ENCODE measurements at regions not wholly inside any gene's neighbourhood (a gene's known extent, or its start where the extent isn't known, plus 50 kb on each side); places are given as distances from the start of the nearest gene placed in this dataset.

DNA sequence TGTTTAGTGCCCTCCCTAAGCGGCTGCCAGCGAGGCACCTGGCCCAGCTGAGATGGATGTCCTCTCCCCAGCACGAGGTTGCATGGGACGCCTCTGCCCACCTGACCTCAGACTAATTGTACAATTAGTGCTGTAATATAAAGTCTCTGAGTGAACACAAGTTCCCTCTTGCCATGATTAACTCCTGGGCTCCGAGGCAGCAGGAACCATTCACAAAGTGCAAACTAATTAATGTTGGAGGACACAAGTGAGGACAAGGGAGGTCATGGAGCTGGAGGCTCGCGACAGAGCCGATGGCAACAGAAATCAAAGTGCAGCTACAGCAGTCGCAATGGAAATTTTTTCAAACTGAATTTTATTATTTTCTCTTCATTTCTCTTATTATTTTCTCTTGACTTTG, 156.6 kb upstream of the ADARB2 start:
- no peaks in the 10 kb centered on the region for H3K27me3 ChIP-seq
- peaks cover 10% of the 10 kb centered on the region for H3K4me1 Mint-ChIP-seq
- H3K36me3 Mint-ChIP-seq: no peaks in the 10 kb centered on the region
- TF ChIP-seq, protein P1, sequence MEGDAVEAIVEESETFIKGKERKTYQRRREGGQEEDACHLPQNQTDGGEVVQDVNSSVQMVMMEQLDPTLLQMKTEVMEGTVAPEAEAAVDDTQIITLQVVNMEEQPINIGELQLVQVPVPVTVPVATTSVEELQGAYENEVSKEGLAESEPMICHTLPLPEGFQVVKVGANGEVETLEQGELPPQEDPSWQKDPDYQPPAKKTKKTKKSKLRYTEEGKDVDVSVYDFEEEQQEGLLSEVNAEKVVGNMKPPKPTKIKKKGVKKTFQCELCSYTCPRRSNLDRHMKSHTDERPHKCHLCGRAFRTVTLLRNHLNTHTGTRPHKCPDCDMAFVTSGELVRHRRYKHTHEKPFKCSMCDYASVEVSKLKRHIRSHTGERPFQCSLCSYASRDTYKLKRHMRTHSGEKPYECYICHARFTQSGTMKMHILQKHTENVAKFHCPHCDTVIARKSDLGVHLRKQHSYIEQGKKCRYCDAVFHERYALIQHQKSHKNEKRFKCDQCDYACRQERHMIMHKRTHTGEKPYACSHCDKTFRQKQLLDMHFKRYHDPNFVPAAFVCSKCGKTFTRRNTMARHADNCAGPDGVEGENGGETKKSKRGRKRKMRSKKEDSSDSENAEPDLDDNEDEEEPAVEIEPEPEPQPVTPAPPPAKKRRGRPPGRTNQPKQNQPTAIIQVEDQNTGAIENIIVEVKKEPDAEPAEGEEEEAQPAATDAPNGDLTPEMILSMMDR (IDR thresholded peaks at IDR 0.05): no peak
- no peak for TF ChIP-seq EZH2 (IDR thresholded peaks at IDR 0.05)
- TF ChIP-seq EZH2phosphoT487 (IDR thresholded peaks at IDR 0.05): no peak
- H3K4me2 ChIP-seq: no peak overlapping the region
- peak overlapping the region; percentile 11 for H3K27ac Mint-ChIP-seq
- no peak overlapping the region for H3K9ac ChIP-seq
- no peaks in the 10 kb centered on the region for H4K20me1 ChIP-seq (ENCODE audit: low read depth)
- peaks cover 5% of the 10 kb centered on the region for H3K4me1 ChIP-seq
- no peak overlapping the region for H3K4me3 ChIP-seq
- no peak overlapping the region for H2AFZ ChIP-seq (replicated peaks)
- no peaks in the 10 kb centered on the region for H3K9me3 Mint-ChIP-seq
- no peaks in the 10 kb centered on the region for H3K79me2 ChIP-seq (ENCODE audit: low read depth)
- H3F3A ChIP-seq (ENCODE audit: low read depth): no peaks in the 10 kb centered on the region
- no peak for DNase-seq (ENCODE audit: low spot score)
- H3K4me3 Mint-ChIP-seq: no peak overlapping the region
- no peaks in the 10 kb centered on the region for H3K36me3 ChIP-seq
- H3K9me3 ChIP-seq (ENCODE audit: low read depth): no peaks in the 10 kb centered on the region
- no peak overlapping the region for H3K27ac ChIP-seq
- peaks cover 3% of the 10 kb centered on the region for H3K27me3 Mint-ChIP-seq (ENCODE audit: insufficient read depth, low read depth)

DNA sequence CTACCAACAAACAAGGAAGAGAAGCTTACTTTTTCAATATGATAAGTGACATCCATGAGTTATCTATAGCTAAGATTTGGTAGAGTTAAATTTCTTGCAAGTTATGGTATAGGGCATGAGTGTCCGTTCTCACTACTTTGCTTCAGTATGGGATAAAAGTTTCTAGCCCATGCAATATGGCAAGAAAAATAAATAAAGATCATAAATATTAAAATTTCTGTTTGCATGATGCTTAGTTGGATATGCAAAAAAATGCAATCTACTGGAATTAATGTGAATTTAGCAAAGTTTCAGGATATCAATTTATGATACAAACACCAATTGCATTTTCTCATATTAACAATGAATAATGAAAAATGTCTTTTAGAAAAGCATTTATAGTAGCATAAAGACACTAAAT, 148.7 kb upstream of the ADARB2 start:
- no peak for DNase-seq (ENCODE audit: low spot score)
- Histone ChIP-seq H4K20me1 (ENCODE audit: low read depth) (no peaks in the 10 kb centered on the region), H3K27ac (no peak overlapping the region), H3K27me3 (no peaks in the 10 kb centered on the region), H3K9me3 (ENCODE audit: low read depth) (peaks cover 13% of the 10 kb centered on the region), H3K4me1 (no peaks in the 10 kb centered on the region), H2AFZ (replicated peaks) (no peak overlapping the region), H3K79me2 (ENCODE audit: low read depth) (no peaks in the 10 kb centered on the region), H3K9ac (no peak overlapping the region), H3K4me3 (no peak overlapping the region), H3F3A (ENCODE audit: low read depth) (no peaks in the 10 kb centered on the region), H3K36me3 (no peaks in the 10 kb centered on the region), H3K4me2 (no peak overlapping the region)
- Mint-ChIP-seq H3K36me3 (no peaks in the 10 kb centered on the region), H3K4me3 (no peak overlapping the region), H3K27me3 (ENCODE audit: insufficient read depth, low read depth) (no peaks in the 10 kb centered on the region), H3K27ac (no peak overlapping the region), H3K9me3 (peaks cover 15% of the 10 kb centered on the region), H3K4me1 (peaks cover 9% of the 10 kb centered on the region)
- TF ChIP-seq, protein P1 (IDR thresholded peaks at IDR 0.05): no peak
- no peak for TF ChIP-seq EZH2phosphoT487 (IDR thresholded peaks at IDR 0.05)

DNA sequence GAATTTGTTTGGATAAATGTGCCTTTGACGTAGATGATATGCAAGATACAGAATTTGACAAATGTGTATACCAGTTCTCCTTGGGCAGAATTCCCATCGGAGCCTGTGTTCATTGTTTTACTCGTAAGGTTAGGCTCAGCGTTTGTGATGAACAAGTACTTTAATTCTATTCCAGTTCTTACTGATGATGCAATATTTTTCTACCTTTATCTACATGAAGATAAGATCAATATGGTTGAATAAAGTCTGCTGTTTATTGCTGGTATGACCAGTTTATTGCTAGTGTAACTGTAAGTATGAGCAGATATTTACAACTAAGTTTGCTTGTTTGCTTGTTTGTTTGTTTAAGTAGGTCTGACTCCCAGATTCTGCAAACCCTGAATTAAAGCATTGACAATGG, 145.4 kb upstream of the ADARB2 start:
- Mint-ChIP-seq H3K4me3 (no peak overlapping the region), H3K36me3 (no peaks in the 10 kb centered on the region), H3K27ac (no peak overlapping the region), H3K9me3 (peaks cover 12% of the 10 kb centered on the region), H3K27me3 (ENCODE audit: insufficient read depth, low read depth) (no peaks in the 10 kb centered on the region), H3K4me1 (peaks cover 9% of the 10 kb centered on the region)
- Histone ChIP-seq H2AFZ (replicated peaks) (no peak overlapping the region), H3K27me3 (no peaks in the 10 kb centered on the region), H3K4me3 (no peak overlapping the region), H3K36me3 (no peaks in the 10 kb centered on the region), H3K27ac (no peak overlapping the region), H3K4me1 (no peaks in the 10 kb centered on the region), H3K79me2 (ENCODE audit: low read depth) (no peaks in the 10 kb centered on the region), H3F3A (ENCODE audit: low read depth) (no peaks in the 10 kb centered on the region), H3K9me3 (ENCODE audit: low read depth) (peaks cover 13% of the 10 kb centered on the region), H3K4me2 (no peak overlapping the region), H4K20me1 (ENCODE audit: low read depth) (no peaks in the 10 kb centered on the region), H3K9ac (no peak overlapping the region)
- TF ChIP-seq EZH2 (IDR thresholded peaks at IDR 0.05) (no peak), EZH2phosphoT487 (IDR thresholded peaks at IDR 0.05) (no peak)
- TF ChIP-seq, protein P1 (IDR thresholded peaks at IDR 0.05): no peak
- DNase-seq (ENCODE audit: low spot score): no peak

DNA sequence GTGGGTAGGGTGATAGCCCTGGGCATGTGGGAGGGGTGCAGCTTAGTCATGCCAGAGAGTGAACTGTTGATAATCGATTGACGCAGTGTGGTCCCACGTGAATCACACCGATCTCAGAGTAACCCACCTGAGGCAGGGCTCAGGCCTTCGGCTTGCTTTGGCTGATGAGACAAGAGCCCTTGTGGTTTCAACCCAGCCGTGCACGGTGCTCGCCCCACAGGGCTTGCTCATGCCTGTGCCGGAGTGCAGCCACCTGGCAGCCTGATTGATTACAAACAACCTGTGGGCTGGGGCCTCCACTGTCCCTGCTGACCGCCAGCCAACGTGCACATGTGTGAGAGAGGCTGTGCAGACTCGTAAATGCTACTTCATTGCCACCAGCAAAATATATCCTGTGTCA, 144.9 kb upstream of the ADARB2 start:
- peaks cover under 1% of the 10 kb centered on the region for H3K27me3 Mint-ChIP-seq (ENCODE audit: insufficient read depth, low read depth)
- Histone ChIP-seq H3K9me3 (ENCODE audit: low read depth) (peaks cover 13% of the 10 kb centered on the region), H3K4me1 (no peaks in the 10 kb centered on the region), H4K20me1 (ENCODE audit: low read depth) (no peaks in the 10 kb centered on the region), H3F3A (ENCODE audit: low read depth) (no peaks in the 10 kb centered on the region), H3K27ac (no peak overlapping the region), H3K36me3 (no peaks in the 10 kb centered on the region), H3K79me2 (ENCODE audit: low read depth) (no peaks in the 10 kb centered on the region), H3K27me3 (no peaks in the 10 kb centered on the region), H2AFZ (replicated peaks) (no peak overlapping the region), H3K4me2 (no peak overlapping the region), H3K9ac (no peak overlapping the region), H3K4me3 (no peak overlapping the region)
- no peak overlapping the region for H3K27ac Mint-ChIP-seq
- no peak overlapping the region for H3K4me3 Mint-ChIP-seq
- DNase-seq (ENCODE audit: low spot score): no peak
- TF ChIP-seq EZH2 (IDR thresholded peaks at IDR 0.05): no peak
- TF ChIP-seq EZH2phosphoT487 (IDR thresholded peaks at IDR 0.05): no peak
- TF ChIP-seq, protein P1 (IDR thresholded peaks at IDR 0.05): no peak
- peaks cover 12% of the 10 kb centered on the region for H3K9me3 Mint-ChIP-seq
- no peaks in the 10 kb centered on the region for H3K36me3 Mint-ChIP-seq
- peaks cover 9% of the 10 kb centered on the region for H3K4me1 Mint-ChIP-seq
